ENCODE measurements at regions not wholly inside any gene's neighbourhood (a gene's known extent, or its start where the extent isn't known, plus 50 kb on each side); places are given as distances from the start of the nearest gene placed in this dataset.

GRCh38 chr10:2665772-2666171, 401.6 kb upstream of the PFKP start:
- in situ Hi-C loops (cut with HindIII; ENCODE audit: low pct_ligation_motif_present, low pct_unique_long_range_greater_than_20kb, low sequenced_read_pairs), result no loop called here
- DNase-seq, result no peak

GRCh38 chr10:2660276-2660675, 407.1 kb upstream of the PFKP start:
- no peak for DNase-seq
- in situ Hi-C loops (cut with HindIII; ENCODE audit: low pct_ligation_motif_present, low pct_unique_long_range_greater_than_20kb, low sequenced_read_pairs), result no loop called here

GRCh38 chr10:2659660-2660209, 407.6 kb upstream of the PFKP start:
- DNase-seq, result no peak
- in situ Hi-C loops (cut with HindIII; ENCODE audit: low pct_ligation_motif_present, low pct_unique_long_range_greater_than_20kb, low sequenced_read_pairs), result no loop called here

- in situ Hi-C loops (cut with HindIII; ENCODE audit: low pct_ligation_motif_present, low pct_unique_long_range_greater_than_20kb, low sequenced_read_pairs), result no loop called here
- DNase-seq, result no peak
Observed at GRCh38 chr10:2658780-2659179, 408.6 kb upstream of the PFKP start.

- no peak for DNase-seq
- in situ Hi-C loops (cut with HindIII; ENCODE audit: low pct_ligation_motif_present, low pct_unique_long_range_greater_than_20kb, low sequenced_read_pairs), result no loop called here
Observed at GRCh38 chr10:2650328-2650727, 417.0 kb upstream of the PFKP start.

GRCh38 chr10:2641028-2641427, 426.3 kb upstream of the PFKP start:
- no peak for DNase-seq
- in situ Hi-C loops (cut with HindIII; ENCODE audit: low pct_ligation_motif_present, low pct_unique_long_range_greater_than_20kb, low sequenced_read_pairs), result no loop called here

GRCh38 chr10:2633630-2634029, 433.7 kb upstream of the PFKP start:
- no peak for DNase-seq
- in situ Hi-C loops (cut with HindIII; ENCODE audit: low pct_ligation_motif_present, low pct_unique_long_range_greater_than_20kb, low sequenced_read_pairs), result no loop called here

- in situ Hi-C loops (cut with HindIII; ENCODE audit: low pct_ligation_motif_present, low pct_unique_long_range_greater_than_20kb, low sequenced_read_pairs), result no loop called here
- no peak for DNase-seq
Observed at GRCh38 chr10:2631557-2632205, 435.7 kb upstream of the PFKP start.

GRCh38 chr10:2628705-2629104, 438.6 kb upstream of the PFKP start:
- DNase-seq, result no peak
- in situ Hi-C loops (cut with HindIII; ENCODE audit: low pct_ligation_motif_present, low pct_unique_long_range_greater_than_20kb, low sequenced_read_pairs), result no loop called here

GRCh38 chr10:2627969-2628368, 439.4 kb upstream of the PFKP start:
- in situ Hi-C loops (cut with HindIII; ENCODE audit: low pct_ligation_motif_present, low pct_unique_long_range_greater_than_20kb, low sequenced_read_pairs), result no loop called here
- DNase-seq, result no peak

GRCh38 chr10:2625094-2625493, 442.3 kb upstream of the PFKP start:
- no peak for DNase-seq

GRCh38 chr10:2623675-2624274, 443.6 kb upstream of the PFKP start:
- no peak for DNase-seq
- in situ Hi-C loops (cut with HindIII; ENCODE audit: low pct_ligation_motif_present, low pct_unique_long_range_greater_than_20kb, low sequenced_read_pairs), result no loop called here

More at GRCh38 chr10:2625094-2625493, 442.3 kb upstream of the PFKP start:
- in situ Hi-C loops (cut with HindIII; ENCODE audit: low pct_ligation_motif_present, low pct_unique_long_range_greater_than_20kb, low sequenced_read_pairs), result no loop called here

- in situ Hi-C loops (cut with HindIII; ENCODE audit: low pct_ligation_motif_present, low pct_unique_long_range_greater_than_20kb, low sequenced_read_pairs), result no loop called here
- DNase-seq, result no peak
Observed at GRCh38 chr10:2620827-2621521, 446.4 kb upstream of the PFKP start.

- in situ Hi-C loops (cut with HindIII; ENCODE audit: low pct_ligation_motif_present, low pct_unique_long_range_greater_than_20kb, low sequenced_read_pairs), result no loop called here
- DNase-seq, result no peak
Observed at GRCh38 chr10:2619916-2620315, 447.4 kb upstream of the PFKP start.

- in situ Hi-C loops (cut with HindIII; ENCODE audit: low pct_ligation_motif_present, low pct_unique_long_range_greater_than_20kb, low sequenced_read_pairs), result no loop called here
- peak; percentile 25 for DNase-seq
Observed at GRCh38 chr10:2619472-2619871, 447.9 kb upstream of the PFKP start.

GRCh38 chr10:2618690-2619089, 448.7 kb upstream of the PFKP start:
- in situ Hi-C loops (cut with HindIII; ENCODE audit: low pct_ligation_motif_present, low pct_unique_long_range_greater_than_20kb, low sequenced_read_pairs), result no loop called here
- no peak for DNase-seq

GRCh38 chr10:2616215-2616614, 451.1 kb upstream of the PFKP start:
- DNase-seq, result no peak
- in situ Hi-C loops (cut with HindIII; ENCODE audit: low pct_ligation_motif_present, low pct_unique_long_range_greater_than_20kb, low sequenced_read_pairs), result no loop called here

GRCh38 chr10:2611603-2612002, 455.7 kb upstream of the PFKP start:
- no peak for DNase-seq
- in situ Hi-C loops (cut with HindIII; ENCODE audit: low pct_ligation_motif_present, low pct_unique_long_range_greater_than_20kb, low sequenced_read_pairs), result no loop called here

- no peak for DNase-seq
- in situ Hi-C loops (cut with HindIII; ENCODE audit: low pct_ligation_motif_present, low pct_unique_long_range_greater_than_20kb, low sequenced_read_pairs), result no loop called here
Observed at GRCh38 chr10:2610946-2611345, 456.4 kb upstream of the PFKP start.

- no peak for DNase-seq
- in situ Hi-C loops (cut with HindIII; ENCODE audit: low pct_ligation_motif_present, low pct_unique_long_range_greater_than_20kb, low sequenced_read_pairs), result no loop called here
Observed at GRCh38 chr10:2604891-2605290, 462.5 kb upstream of the PFKP start.
